Endothelial cell of umbilical vein (primary cell): ENCODE measurements at regions not wholly inside any gene's neighbourhood (a gene's known extent, or its start where the extent isn't known, plus 50 kb on each side); places are given as distances from the start of the nearest gene placed in this dataset.

Experiments
- BruUV-seq: library from RNA; stranded (reverse); fragments of 400-500 nt; replicated peaks from 2 replicates; lab custom pipeline; 2021; lab: Mats Ljungman, UMichigan
- CTCF ChIA-PET: fragments of 300-600, 350-600 bp; sonication (Branson Sonifier 250); formaldehyde crosslinking; loops from one replicate; lab custom pipeline; 2021; ENCODE audit warnings: antibody characterized with exemption, inconsistent platforms; lab: Charles Lee
- POLR2A ChIA-PET: fragments of 300-600, 350-600 bp; sonication (Branson Sonifier 250); formaldehyde crosslinking; loops from one replicate; lab custom pipeline; 2021; ENCODE audit warnings: antibody characterized with exemption, inconsistent platforms; lab: Charles Lee
- DNase-seq: peaks from one replicate; pipeline ENCODE4 v3.0.0-alpha.2; 2011; ENCODE audit warnings: low read depth, low spot score
- FAIRE-seq: peaks from 2 replicates; lab custom pipeline; 2011; peaks lifted over from hg19 to GRCh38; lab: Jason Lieb, UNC
- H2AFZ ChIP-seq: 2 replicates; pipeline ENCODE4 v1.6.0; 2012; ENCODE audit warnings: low read depth, low read length, control low read depth, inconsistent platforms
- H3K27ac ChIP-seq: 2 replicates; pipeline ENCODE4 v1.5.1; 2011; ENCODE audit warnings: low read depth, mild to moderate bottlenecking, control low read depth, low read length, moderate library complexity; ENCODE audit not compliant: insufficient read depth
- H3K27me3 ChIP-seq, 2 experiments: 2 replicates each; pipeline versions ENCODE4 v1.6.0 to v1.6.1; 2011; ENCODE audit warnings: low read length in 2 of 2, mixed read lengths in 1 of 2; ENCODE audit not compliant: control insufficient read depth in 2 of 2, insufficient read depth in 2 of 2
- H3K36me3 ChIP-seq, 2 experiments: 2 replicates in 1 of 2; 3 replicates in 1 of 2; pipeline ENCODE4 v1.5.1; 2011; ENCODE audit warnings: low read length in 2 of 2, mild to moderate bottlenecking in 1 of 2, moderate library complexity in 1 of 2; ENCODE audit not compliant: control insufficient read depth in 2 of 2, insufficient read depth in 2 of 2; ENCODE audit errors: extremely low read depth in 1 of 2
- H3K4me1 ChIP-seq: 3 replicates; pipeline ENCODE4 v1.5.1; 2011; ENCODE audit warnings: mild to moderate bottlenecking, low read length; ENCODE audit not compliant: control insufficient read depth, insufficient read depth; ENCODE audit errors: extremely low read depth
- H3K4me2 ChIP-seq: 2 replicates; pipeline ENCODE4 v1.6.1; 2011; ENCODE audit warnings: low read length, control low read depth, mixed read lengths; ENCODE audit not compliant: insufficient read depth
- H3K4me3 ChIP-seq, 3 experiments: fragments of 200-600 bp in 1 of 3; sonication (generic), shearing (Covaris generic) in 1 of 3; replicated peaks in 1 of 3; 2 replicates each; pipeline ENCODE4 v1.5.1; 2011 to 2016; ENCODE audit warnings: control low read depth in 3 of 3, low read length in 3 of 3, mild to moderate bottlenecking in 2 of 3, inconsistent platforms in 1 of 3, low read depth in 1 of 3, moderate library complexity in 1 of 3; ENCODE audit not compliant: insufficient read depth in 1 of 3
- H3K79me2 ChIP-seq: 2 replicates; pipeline ENCODE4 v1.6.0; 2012; ENCODE audit warnings: low read length, inconsistent platforms; ENCODE audit not compliant: control insufficient read depth, insufficient read depth
- H3K9ac ChIP-seq: replicated peaks from 2 replicates; pipeline ENCODE3; 2011; ENCODE audit warnings: low read length, control low read depth; ENCODE audit not compliant: insufficient read depth; ENCODE audit errors: extremely low read depth
- H3K9me1 ChIP-seq: replicated peaks from 3 replicates; pipeline ENCODE4 v1.6.0; 2011; ENCODE audit warnings: mild to moderate bottlenecking, low read length; ENCODE audit not compliant: control insufficient read depth, insufficient read depth; ENCODE audit errors: extremely low read depth
- H3K9me3 ChIP-seq: replicated peaks from 2 replicates; pipeline ENCODE4 v1.5.1; 2012; ENCODE audit warnings: low read length, inconsistent platforms; ENCODE audit not compliant: control insufficient read depth, insufficient read depth
- H4K20me1 ChIP-seq: replicated peaks from 2 replicates; pipeline ENCODE3; 2011; ENCODE audit warnings: mild to moderate bottlenecking, low read length; ENCODE audit not compliant: control insufficient read depth, insufficient read depth; ENCODE audit errors: extremely low read depth
- EZH2 ChIP-seq: IDR thresholded peaks from 2 replicates; pipeline ENCODE4 v1.6.1; 2012; ENCODE audit warnings: borderline replicate concordance, low read depth, mild to moderate bottlenecking, moderate library complexity, low read length, inconsistent platforms; ENCODE audit not compliant: severe bottlenecking
- FOS ChIP-seq: IDR thresholded peaks from 2 replicates; pipeline ENCODE4 v1.6.1; 2011; ENCODE audit warnings: mild to moderate bottlenecking, low read length, moderate library complexity, borderline replicate concordance; ENCODE audit not compliant: insufficient read depth
- GATA2 ChIP-seq: IDR thresholded peaks from 2 replicates; pipeline ENCODE4 v1.7.0; 2011; ENCODE audit warnings: low read depth, mild to moderate bottlenecking, moderate library complexity, mixed read lengths, low read length; ENCODE audit not compliant: insufficient read length, insufficient read depth
- JUN ChIP-seq: IDR thresholded peaks from 2 replicates; pipeline ENCODE4 v1.6.1; 2011; ENCODE audit warnings: borderline replicate concordance, low read depth; ENCODE audit not compliant: insufficient read length, insufficient read depth
- MYC ChIP-seq: IDR thresholded peaks from one replicate; pipeline ENCODE4 v1.6.1; 2011; ENCODE audit warnings: mild to moderate bottlenecking, low read depth, low read length
- POLR2A ChIP-seq: IDR thresholded peaks from 2 replicates; pipeline ENCODE4 v1.6.1; 2012; ENCODE audit warnings: low read depth, mild to moderate bottlenecking, control low read depth, low read length
- POLR2AphosphoS5 ChIP-seq: IDR thresholded peaks from 2 replicates; pipeline ENCODE4 v1.6.1; 2012; ENCODE audit warnings: low read depth, mild to moderate bottlenecking, control low read depth, low read length, moderate library complexity; ENCODE audit not compliant: insufficient read depth
- dilution Hi-C: fragments of 300-500 bp; cut with MboI; formaldehyde crosslinking; loops from one replicate; pipeline ENCODE4 v1.15.0; 2019; ENCODE audit warnings: low sequenced_read_pairs; ENCODE audit not compliant: extremely low pct_ligation_motif_present
- intact Hi-C: fragments of 100-400 bp; cut with micrococcal nuclease; formaldehyde crosslinking; loops from one replicate; pipeline ENCODE4 v1.10.0; 2022
- TF ChIP-seq, protein P1 (sequence below), 2 donors: IDR thresholded peaks; 1 replicate in 1 of 2; 2 replicates in 1 of 2; pipeline ENCODE4 v1.5.1; 2011; ENCODE audit warnings: low read length in 2 of 2, mild to moderate bottlenecking in 2 of 2, moderate library complexity in 2 of 2, control low read depth in 1 of 2, inconsistent platforms in 1 of 2, low read depth in 1 of 2; ENCODE audit not compliant: insufficient read depth in 1 of 2; ENCODE audit errors: extremely low read depth in 1 of 2
- TF ChIP-seq, protein P2 (sequence below): IDR thresholded peaks from 2 replicates; pipeline ENCODE4 v1.6.1; 2011; ENCODE audit not compliant: insufficient read depth, insufficient read length

DNA sequence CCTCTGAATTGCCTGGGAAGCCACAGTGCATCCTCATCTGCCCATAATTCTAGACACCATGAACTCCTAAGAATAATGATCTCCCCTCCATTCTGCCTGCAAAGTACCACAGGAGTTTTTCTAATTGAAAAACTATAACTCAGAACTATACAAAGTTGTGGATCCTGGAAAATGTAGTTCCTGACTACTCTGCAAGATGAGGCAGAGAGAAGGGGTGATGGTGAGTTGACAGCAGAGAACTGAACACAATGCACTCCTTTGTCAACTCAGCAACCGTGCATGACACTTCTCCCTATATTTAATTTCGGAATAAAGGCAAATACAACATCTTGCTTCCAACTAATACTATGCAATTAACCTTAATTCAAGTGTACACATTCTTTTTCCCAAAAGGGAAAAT is 471.1 kb upstream of the FAM98A start:
- FAIRE-seq (no peak), DNase-seq (no peak)
- CTCF ChIA-PET, result no interaction called here
- no peak overlapping the region for H2AFZ ChIP-seq
- no TSS peak for BruUV-seq
- TF ChIP-seq EZH2, result no peak
- no peak for TF ChIP-seq POLR2AphosphoS5
- no peak for TF ChIP-seq JUN
- TF ChIP-seq GATA2, result no peak
- TF ChIP-seq, protein P1, sequence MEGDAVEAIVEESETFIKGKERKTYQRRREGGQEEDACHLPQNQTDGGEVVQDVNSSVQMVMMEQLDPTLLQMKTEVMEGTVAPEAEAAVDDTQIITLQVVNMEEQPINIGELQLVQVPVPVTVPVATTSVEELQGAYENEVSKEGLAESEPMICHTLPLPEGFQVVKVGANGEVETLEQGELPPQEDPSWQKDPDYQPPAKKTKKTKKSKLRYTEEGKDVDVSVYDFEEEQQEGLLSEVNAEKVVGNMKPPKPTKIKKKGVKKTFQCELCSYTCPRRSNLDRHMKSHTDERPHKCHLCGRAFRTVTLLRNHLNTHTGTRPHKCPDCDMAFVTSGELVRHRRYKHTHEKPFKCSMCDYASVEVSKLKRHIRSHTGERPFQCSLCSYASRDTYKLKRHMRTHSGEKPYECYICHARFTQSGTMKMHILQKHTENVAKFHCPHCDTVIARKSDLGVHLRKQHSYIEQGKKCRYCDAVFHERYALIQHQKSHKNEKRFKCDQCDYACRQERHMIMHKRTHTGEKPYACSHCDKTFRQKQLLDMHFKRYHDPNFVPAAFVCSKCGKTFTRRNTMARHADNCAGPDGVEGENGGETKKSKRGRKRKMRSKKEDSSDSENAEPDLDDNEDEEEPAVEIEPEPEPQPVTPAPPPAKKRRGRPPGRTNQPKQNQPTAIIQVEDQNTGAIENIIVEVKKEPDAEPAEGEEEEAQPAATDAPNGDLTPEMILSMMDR (IDR thresholded peaks at IDR 0.05; ENCODE audit: extremely low read depth in 1 of 2, insufficient read depth in 1 of 2, low read depth in 1 of 2, low read length in 2 of 2), result no peak
- TF ChIP-seq MYC, result no peak
- TF ChIP-seq, protein P2, sequence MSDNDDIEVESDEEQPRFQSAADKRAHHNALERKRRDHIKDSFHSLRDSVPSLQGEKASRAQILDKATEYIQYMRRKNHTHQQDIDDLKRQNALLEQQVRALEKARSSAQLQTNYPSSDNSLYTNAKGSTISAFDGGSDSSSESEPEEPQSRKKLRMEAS, result no peak
- no peak for TF ChIP-seq FOS
- no peak for TF ChIP-seq POLR2A
- POLR2A ChIA-PET, result no interaction called here
- no peak overlapping the region for H3K4me3 ChIP-seq
- H4K20me1 ChIP-seq, result no peaks in the 10 kb centered on the region
- H3K27me3 ChIP-seq, result no peaks in the 10 kb centered on the region
- no peaks in the 10 kb centered on the region for H3K36me3 ChIP-seq
- no peaks in the 10 kb centered on the region for H3K9me3 ChIP-seq
- H3K9ac ChIP-seq, result no peak overlapping the region
- dilution Hi-C loops (no loop called here), intact Hi-C loops (no loop called here)
- no peaks in the 10 kb centered on the region for H3K4me1 ChIP-seq
- no peaks in the 10 kb centered on the region for H3K79me2 ChIP-seq
- no peak overlapping the region for H3K4me2 ChIP-seq
- H3K27ac ChIP-seq, result no peak overlapping the region
- H3K9me1 ChIP-seq, result no peaks in the 10 kb centered on the region
